Fibroblast of mammary gland (primary cell): ENCODE measurements at regions not wholly inside any gene's neighbourhood (a gene's known extent, or its start where the extent isn't known, plus 50 kb on each side); places are given as distances from the start of the nearest gene placed in this dataset.
A peak's percentile ranks its signal among the peaks of the same experiment; 100 is the strongest.
"Not testable (repeated sequence)": the region's sequence is repeated elsewhere in the genome, so short reads cannot be mapped to it uniquely, and the experiment has no call there.

ENCODE experiments used
- DNase-seq: peaks from one replicate; pipeline ENCODE4 v3.0.0-alpha.2; 2010; ENCODE audit warnings: low read depth
- H3K4me3 ChIP-seq: 2 replicates; pipeline ENCODE4 v1.5.1; 2011; ENCODE audit warnings: low read depth, mild to moderate bottlenecking, low read length, moderate library complexity; ENCODE audit not compliant: control insufficient read depth
- TF ChIP-seq, protein P1 (sequence below): conservative IDR thresholded peaks from 2 replicates; pipeline ENCODE4 v1.5.1; 2011; ENCODE audit warnings: low read depth, low read length, inconsistent platforms; ENCODE audit not compliant: control insufficient read depth, insufficient read depth

DNA sequence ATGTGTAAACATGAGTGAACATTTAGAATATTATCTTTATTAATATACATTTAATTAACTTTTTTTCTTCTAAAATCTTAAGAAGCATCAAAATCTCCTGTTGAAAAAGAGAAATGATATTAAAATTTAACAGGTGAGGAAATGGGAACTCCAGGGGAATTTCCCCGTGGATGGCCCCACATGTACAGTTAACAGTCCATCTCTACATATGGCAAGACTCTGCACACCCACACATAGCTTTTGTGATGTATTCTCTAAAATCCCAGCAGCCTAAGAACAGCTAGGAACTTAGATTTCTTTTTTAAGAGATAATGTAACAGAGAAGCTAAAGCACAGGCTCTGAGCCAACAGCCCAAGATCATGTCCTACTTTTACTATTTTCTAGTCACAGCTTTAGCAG, 556.3 kb upstream of the RGMB start:
- no peak for DNase-seq
- TF ChIP-seq, protein P1, sequence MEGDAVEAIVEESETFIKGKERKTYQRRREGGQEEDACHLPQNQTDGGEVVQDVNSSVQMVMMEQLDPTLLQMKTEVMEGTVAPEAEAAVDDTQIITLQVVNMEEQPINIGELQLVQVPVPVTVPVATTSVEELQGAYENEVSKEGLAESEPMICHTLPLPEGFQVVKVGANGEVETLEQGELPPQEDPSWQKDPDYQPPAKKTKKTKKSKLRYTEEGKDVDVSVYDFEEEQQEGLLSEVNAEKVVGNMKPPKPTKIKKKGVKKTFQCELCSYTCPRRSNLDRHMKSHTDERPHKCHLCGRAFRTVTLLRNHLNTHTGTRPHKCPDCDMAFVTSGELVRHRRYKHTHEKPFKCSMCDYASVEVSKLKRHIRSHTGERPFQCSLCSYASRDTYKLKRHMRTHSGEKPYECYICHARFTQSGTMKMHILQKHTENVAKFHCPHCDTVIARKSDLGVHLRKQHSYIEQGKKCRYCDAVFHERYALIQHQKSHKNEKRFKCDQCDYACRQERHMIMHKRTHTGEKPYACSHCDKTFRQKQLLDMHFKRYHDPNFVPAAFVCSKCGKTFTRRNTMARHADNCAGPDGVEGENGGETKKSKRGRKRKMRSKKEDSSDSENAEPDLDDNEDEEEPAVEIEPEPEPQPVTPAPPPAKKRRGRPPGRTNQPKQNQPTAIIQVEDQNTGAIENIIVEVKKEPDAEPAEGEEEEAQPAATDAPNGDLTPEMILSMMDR = no peak
- H3K4me3 ChIP-seq = no peak overlapping the region

GRCh38 chr5:98218838-98219237, 554.6 kb upstream of the RGMB start:
- DNase-seq = no peak
- TF ChIP-seq, protein P1 = no peak
- H3K4me3 ChIP-seq = no peak overlapping the region

DNA sequence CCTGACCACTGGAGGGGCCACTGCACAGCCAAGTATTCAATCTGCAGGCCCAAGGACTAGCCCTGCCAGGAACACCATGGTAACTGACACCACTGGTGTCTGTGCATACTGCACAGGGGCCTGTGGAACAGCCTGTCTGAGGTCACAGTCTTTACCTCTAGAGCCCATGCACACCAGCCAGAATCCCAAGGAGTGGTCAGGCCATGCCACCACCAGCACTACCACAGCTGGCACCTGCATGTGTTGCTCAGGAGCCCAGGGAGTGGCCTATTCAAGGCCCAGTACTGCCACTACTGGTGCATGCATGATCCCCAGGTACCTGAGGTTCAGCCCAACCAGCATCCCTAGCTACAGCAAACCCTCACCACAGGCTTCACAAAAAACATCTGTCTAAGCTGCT, 546.0 kb upstream of the RGMB start:
- TF ChIP-seq, protein P1 = no peak
- H3K4me3 ChIP-seq = no peak overlapping the region
- DNase-seq = no peak

- TF ChIP-seq, protein P1 = no peak
- no peak for DNase-seq
- no peak overlapping the region for H3K4me3 ChIP-seq
These were observed 542.4 kb upstream of the RGMB start for GRCh38 chr5:98231089-98231488.

DNA sequence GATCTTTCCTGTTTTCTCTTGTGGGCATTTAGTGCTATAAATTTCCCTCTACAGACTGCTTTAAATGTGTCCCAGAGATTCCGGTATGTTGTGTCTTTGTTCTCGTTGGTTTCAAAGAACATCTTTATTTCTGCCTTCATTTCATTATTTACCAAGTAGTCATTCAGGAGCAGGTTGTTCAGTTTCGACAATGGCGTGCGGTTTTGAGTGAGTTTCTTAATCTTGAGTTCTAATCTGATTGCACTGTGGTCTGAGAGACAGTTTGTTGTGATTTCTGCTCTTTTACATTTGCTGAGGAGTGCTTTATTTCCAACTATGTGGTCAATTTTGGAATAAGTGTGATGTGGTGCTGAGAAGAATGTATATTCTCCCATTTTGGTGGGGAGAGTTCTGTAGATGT, 535.7 kb upstream of the RGMB start:
- H3K4me3 ChIP-seq, DNase-seq: not testable (repeated sequence)

- TF ChIP-seq, protein P1 = no peak
- no peak for DNase-seq
- H3K4me3 ChIP-seq = no peak overlapping the region
These were observed 529.5 kb upstream of the RGMB start for GRCh38 chr5:98243972-98244371.

GRCh38 chr5:98248949-98249348, 524.5 kb upstream of the RGMB start:
- peak; percentile 92 for DNase-seq
- no peak overlapping the region for H3K4me3 ChIP-seq
- TF ChIP-seq, protein P1 = no peak
